Aorta (tissue), 5 donors: ENCODE measurements at regions not wholly inside any gene's neighbourhood (a gene's known extent, or its start where the extent isn't known, plus 50 kb on each side); places are given as distances from the start of the nearest gene placed in this dataset.
"Not testable (repeated sequence)": the region's sequence is repeated elsewhere in the genome, so short reads cannot be mapped to it uniquely, and the experiment has no call there.

ENCODE experiments used
- ATAC-seq: fragments of 200-7000 bp; cut with Tn5 transposase; one replicate; pipeline ENCODE4 v1.9.1; 2022; ENCODE audit warnings: moderate library complexity; ENCODE audit not compliant: low FRiP score
- DNase-seq, 2 donors: peaks; one replicate each; pipeline ENCODE4 v3.0.0-alpha.2; 2020
- H3K27ac ChIP-seq, 2 donors: one replicate each; pipeline ENCODE4 v1.5.1; 2013; ENCODE audit warnings: low read length in 2 of 2, mild to moderate bottlenecking in 2 of 2, moderate library complexity in 2 of 2, control low read depth in 1 of 2, inconsistent platforms in 1 of 2, low read depth in 1 of 2
- H3K27me3 ChIP-seq, 2 donors: one replicate each; pipeline ENCODE4 v1.6.1; 2013; ENCODE audit warnings: control low read depth in 1 of 2, low read length in 1 of 2, mild to moderate bottlenecking in 1 of 2, moderate library complexity in 1 of 2; ENCODE audit not compliant: insufficient read depth in 2 of 2, control insufficient read depth in 1 of 2
- H3K36me3 ChIP-seq, 2 donors: one replicate each; pipeline ENCODE4 v1.6.1; 2013; ENCODE audit warnings: control low read depth in 1 of 2, low read length in 1 of 2, mild to moderate bottlenecking in 1 of 2; ENCODE audit not compliant: insufficient read depth in 2 of 2, control insufficient read depth in 1 of 2
- H3K4me1 ChIP-seq, 2 donors: one replicate each; pipeline ENCODE4 v1.6.1; 2013; ENCODE audit warnings: low read length in 2 of 2, control low read depth in 1 of 2, mild to moderate bottlenecking in 1 of 2, moderate library complexity in 1 of 2; ENCODE audit not compliant: insufficient read depth in 2 of 2, control insufficient read depth in 1 of 2
- H3K4me3 ChIP-seq, 2 donors: one replicate each; pipeline ENCODE4 v1.5.1; 2013; ENCODE audit warnings: low read length in 2 of 2, control low read depth in 1 of 2, mild to moderate bottlenecking in 1 of 2
- H3K9me3 ChIP-seq: one replicate; pipeline ENCODE4 v1.6.1; 2013; ENCODE audit warnings: mild to moderate bottlenecking, low read length; ENCODE audit not compliant: control insufficient read depth
- WGBS, 2 donors: extraction: QIAGEN DNeasy Blood & Tissue Kit; methylation state at CpG; one replicate each; pipeline ENCODE4 v1.1.7; 2013; 5-methylcytosine and 5-hydroxymethylcytosine counted together
- intact Hi-C, 2 donors: fragments of 100-400 bp; cut with DNase I; formaldehyde crosslinking; loops; one replicate each; pipeline versions ENCODE4 v1.14.2 to v1.15.0; 2022
- donor health status: healthy with polysubstance abuse.
- donor health status: Bipolar disorder and iron deficiency.
- donor health status: DM: no; HTN: no; CAD: no.
- donor health status: DM: no; HTN: no; CAD: no.
- donor health status: DM: yes; HTN: yes; CAD: no.

- Histone ChIP-seq H3K9me3 (peaks cover 3% of the 10 kb centered on the region), H3K4me3 (no peak overlapping the region), H3K4me1 (no peaks in the 10 kb centered on the region), H3K27ac (no peak overlapping the region), H3K36me3 (no peaks in the 10 kb centered on the region), H3K27me3 (no peaks in the 10 kb centered on the region)
- intact Hi-C loops: no loop called here
- DNase-seq (no peak), ATAC-seq (no peak)
Measured at GRCh38 chr3:110938629-110939028, 133.0 kb upstream of the NECTIN3 start.

GRCh38 chr3:110940055-110940454, 131.6 kb upstream of the NECTIN3 start:
- no peak overlapping the region for H3K4me3 ChIP-seq
- intact Hi-C loops: no loop called here
- no peaks in the 10 kb centered on the region for H3K27me3 ChIP-seq
- no peaks in the 10 kb centered on the region for H3K36me3 ChIP-seq
- H3K4me1 ChIP-seq: no peaks in the 10 kb centered on the region
- H3K27ac ChIP-seq: no peak overlapping the region
- 17 to 40% methylated on average over 1 of the region's 1 CpG for WGBS, 2 donors
- DNase-seq (no peak), ATAC-seq (no peak)
- peaks cover 8% of the 10 kb centered on the region for H3K9me3 ChIP-seq

GRCh38 chr3:110944782-110945181, 126.8 kb upstream of the NECTIN3 start:
- H3K9me3 ChIP-seq: peaks cover 16% of the 10 kb centered on the region
- 87 to 94% methylated on average over 1 of the region's 1 CpG for WGBS, 2 donors
- intact Hi-C loops: no loop called here

GRCh38 chr3:110946810-110947209, 124.8 kb upstream of the NECTIN3 start:
- no peak for DNase-seq
- peaks cover 0 to 2% of the 10 kb centered on the region in 2 donors for H3K36me3 ChIP-seq
- H3K27ac ChIP-seq: no peak overlapping the region
- H3K9me3 ChIP-seq: peaks cover 18% of the 10 kb centered on the region
- no peaks in the 10 kb centered on the region for H3K4me1 ChIP-seq
- H3K27me3 ChIP-seq: no peaks in the 10 kb centered on the region
- no peak overlapping the region for H3K4me3 ChIP-seq
- ATAC-seq: no peak
- intact Hi-C loops: no loop called here

More at GRCh38 chr3:110944782-110945181, 126.8 kb upstream of the NECTIN3 start:
- Histone ChIP-seq H3K4me1 (no peaks in the 10 kb centered on the region), H3K4me3 (no peak overlapping the region), H3K36me3 (peaks cover 0 to 2% of the 10 kb centered on the region in 2 donors), H3K27me3 (no peaks in the 10 kb centered on the region), H3K27ac (no peak overlapping the region)
- DNase-seq (no peak), ATAC-seq (no peak)

GRCh38 chr3:110949194-110949593, 122.4 kb upstream of the NECTIN3 start:
- H3K4me1 ChIP-seq, ATAC-seq, intact Hi-C loops, H3K27ac ChIP-seq, H3K36me3 ChIP-seq, H3K27me3 ChIP-seq, H3K4me3 ChIP-seq, DNase-seq: not testable (repeated sequence)
- peaks cover 14% of the 10 kb centered on the region for H3K9me3 ChIP-seq
- WGBS, 2 donors: 54 to 64% methylated on average over 1 of the region's 1 CpG

GRCh38 chr3:110955301-110955880, 116.2 kb upstream of the NECTIN3 start:
- H3K4me1 ChIP-seq: no peaks in the 10 kb centered on the region
- ATAC-seq (no peak), DNase-seq (no peak)
- H3K27ac ChIP-seq: no peak overlapping the region
- WGBS, 2 donors: 79 to 84% methylated on average over 4 of the region's 4 CpGs
- no peak overlapping the region for H3K4me3 ChIP-seq
- H3K9me3 ChIP-seq: peaks cover 3% of the 10 kb centered on the region
- H3K27me3 ChIP-seq: no peaks in the 10 kb centered on the region
- H3K36me3 ChIP-seq: no peaks in the 10 kb centered on the region
- intact Hi-C loops: no loop called here

GRCh38 chr3:110956081-110956480, 115.5 kb upstream of the NECTIN3 start:
- WGBS, 2 donors: 87 to 89% methylated on average over 3 of the region's 3 CpGs
- intact Hi-C loops: no loop called here
- H3K27me3 ChIP-seq: no peaks in the 10 kb centered on the region
- no peaks in the 10 kb centered on the region for H3K4me1 ChIP-seq
- H3K4me3 ChIP-seq: no peak overlapping the region
- DNase-seq (no peak), ATAC-seq (no peak)
- H3K36me3 ChIP-seq: no peaks in the 10 kb centered on the region
- no peak overlapping the region for H3K27ac ChIP-seq
- peaks cover 3% of the 10 kb centered on the region for H3K9me3 ChIP-seq

GRCh38 chr3:110957247-110958025, 114.2 kb upstream of the NECTIN3 start:
- H3K9me3 ChIP-seq: no peaks in the 10 kb centered on the region
- 96% methylated on average over 1 of the region's 1 CpG for WGBS, 2 donors
- no peak for ATAC-seq

More at GRCh38 chr3:110957247-110958025, 114.2 kb upstream of the NECTIN3 start:
- Histone ChIP-seq H3K4me3 (no peak overlapping the region), H3K27me3 (no peaks in the 10 kb centered on the region), H3K4me1 (no peaks in the 10 kb centered on the region), H3K27ac (no peak overlapping the region), H3K36me3 (no peaks in the 10 kb centered on the region)
- intact Hi-C loops: no loop called here
- no peak for DNase-seq
